ENCODE measurements at regions not wholly inside any gene's neighbourhood (a gene's known extent, or its start where the extent isn't known, plus 50 kb on each side); places are given as distances from the start of the nearest gene placed in this dataset.
"Not testable (repeated sequence)": the region's sequence is repeated elsewhere in the genome, so short reads cannot be mapped to it uniquely, and the experiment has no call there.

DNA sequence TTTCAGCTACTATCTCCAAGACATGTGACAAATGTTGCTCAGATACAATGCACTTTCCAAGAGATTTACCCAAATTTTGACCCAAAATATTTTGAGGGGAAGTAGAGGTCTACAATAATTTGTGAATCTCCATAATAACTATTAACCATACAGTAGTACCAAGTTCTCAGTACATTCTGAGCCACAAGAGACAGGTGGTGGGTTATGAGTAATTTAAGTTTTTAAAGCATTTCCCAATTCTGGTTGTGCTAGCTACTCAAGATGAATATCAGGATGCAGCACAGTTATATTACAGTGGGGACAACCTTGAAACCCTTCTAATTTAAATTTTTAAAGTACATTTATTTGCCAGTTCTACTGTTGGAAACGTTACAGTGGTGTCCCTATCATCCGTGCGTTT is 92.2 kb upstream of the MITF start:
- no peak for DNase-seq (ENCODE audit: low read depth, low spot score)

DNA sequence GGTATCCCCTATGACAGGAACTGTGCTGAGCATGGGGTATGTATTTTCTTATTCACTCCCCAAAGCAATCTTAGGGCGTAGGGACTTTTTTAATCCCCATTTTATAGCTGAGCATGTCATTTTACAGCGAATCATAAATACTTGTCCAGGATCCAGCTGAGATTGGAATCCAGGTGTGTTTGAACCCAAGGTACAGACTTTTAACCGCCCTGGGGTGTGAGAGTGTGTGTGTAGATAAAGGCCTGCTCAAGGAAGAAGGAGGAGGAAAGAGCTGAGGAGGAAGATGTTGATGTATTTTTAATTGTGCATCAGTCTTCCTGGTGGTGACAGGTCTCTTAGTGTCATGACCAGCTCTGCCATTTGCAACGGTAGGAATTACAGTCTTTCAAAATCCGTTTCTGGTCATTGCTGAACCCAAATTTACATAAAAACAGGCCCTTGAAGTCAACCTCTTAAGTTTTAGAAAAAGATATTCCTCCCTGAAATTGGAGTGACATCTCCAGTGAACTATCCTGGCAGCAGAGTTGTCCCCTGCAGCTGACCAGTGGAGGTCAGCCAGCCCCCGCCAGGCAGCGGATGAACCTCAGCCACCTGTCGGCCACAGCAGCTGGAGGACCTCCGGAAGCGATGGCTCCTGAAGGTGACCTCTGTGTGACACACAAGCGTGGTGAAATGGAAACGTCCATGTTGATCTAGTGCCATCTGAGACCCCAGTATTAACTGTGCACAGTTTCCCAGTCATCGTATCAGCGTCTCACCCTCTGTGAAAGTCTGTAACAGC is 92.8 kb upstream of the MITF start:
- no peak for DNase-seq (ENCODE audit: low read depth, low spot score)
- TF ChIP-seq YY1 (IDR thresholded peaks at IDR 0.05; ENCODE audit: insufficient read depth, insufficient read length) (no peak), SUZ12 (IDR thresholded peaks at IDR 0.05; ENCODE audit: extremely low read depth, insufficient read depth, insufficient read length) (no peak), ZNF274 (IDR thresholded peaks at IDR 0.05; ENCODE audit: low read depth, low read length) (no peak)
- no peaks in the 10 kb centered on the region for H3K4me1 ChIP-seq (ENCODE audit: insufficient read depth, insufficient read length)
- H3K9me3 ChIP-seq (ENCODE audit: insufficient read depth, low read length): no peaks in the 10 kb centered on the region
- no peaks in the 10 kb centered on the region for H3K36me3 ChIP-seq (ENCODE audit: insufficient read depth, insufficient read length, low read length)
- H3K27me3 ChIP-seq (ENCODE audit: insufficient read depth, insufficient read length): no peaks in the 10 kb centered on the region
- H3K9ac ChIP-seq (ENCODE audit: insufficient read length, low read depth): no peak overlapping the region
- no peak overlapping the region for H3K4me3 ChIP-seq (ENCODE audit: insufficient read length, low read depth)

More for the DNA sequence above, 92.2 kb upstream of the MITF start:
- no peaks in the 10 kb centered on the region for H3K36me3 ChIP-seq (ENCODE audit: insufficient read depth, insufficient read length, low read length)
- no peak overlapping the region for H3K9ac ChIP-seq (ENCODE audit: insufficient read length, low read depth)
- no peaks in the 10 kb centered on the region for H3K4me1 ChIP-seq (ENCODE audit: insufficient read depth, insufficient read length)
- H3K4me3 ChIP-seq (ENCODE audit: insufficient read length, low read depth): no peak overlapping the region
- TF ChIP-seq YY1 (IDR thresholded peaks at IDR 0.05; ENCODE audit: insufficient read depth, insufficient read length): no peak
- no peak for TF ChIP-seq ZNF274 (IDR thresholded peaks at IDR 0.05; ENCODE audit: low read depth, low read length)
- TF ChIP-seq SUZ12 (IDR thresholded peaks at IDR 0.05; ENCODE audit: extremely low read depth, insufficient read depth, insufficient read length): no peak
- H3K27me3 ChIP-seq (ENCODE audit: insufficient read depth, insufficient read length): no peaks in the 10 kb centered on the region
- no peaks in the 10 kb centered on the region for H3K9me3 ChIP-seq (ENCODE audit: insufficient read depth, low read length)

DNA sequence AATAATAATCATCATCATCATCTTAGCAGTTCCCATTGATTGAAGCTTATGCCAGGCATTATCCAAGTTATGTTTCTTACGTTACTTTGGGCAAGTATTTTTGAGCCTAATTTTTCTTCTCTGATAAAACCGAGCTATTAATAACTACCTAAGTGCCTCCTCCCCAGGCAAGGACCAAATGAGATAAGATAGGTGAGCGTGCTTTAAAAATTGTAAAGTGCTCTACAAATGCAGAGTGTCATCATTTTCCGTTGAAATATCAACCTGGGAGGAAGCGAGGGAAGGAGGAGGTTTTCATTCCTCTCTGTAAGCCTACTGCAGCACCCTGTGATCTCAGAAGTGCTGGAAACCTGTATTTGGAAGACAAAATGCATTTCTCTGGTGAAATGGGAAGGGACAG is 96.7 kb upstream of the MITF start:
- no peak overlapping the region for H3K9ac ChIP-seq (ENCODE audit: insufficient read length, low read depth)
- H3K27me3 ChIP-seq (ENCODE audit: insufficient read depth, insufficient read length): no peaks in the 10 kb centered on the region
- no peak for TF ChIP-seq YY1 (IDR thresholded peaks at IDR 0.05; ENCODE audit: insufficient read depth, insufficient read length)
- DNase-seq (ENCODE audit: low read depth, low spot score): no peak
- no peaks in the 10 kb centered on the region for H3K4me1 ChIP-seq (ENCODE audit: insufficient read depth, insufficient read length)
- H3K4me3 ChIP-seq (ENCODE audit: insufficient read length, low read depth): no peak overlapping the region
- H3K36me3 ChIP-seq (ENCODE audit: insufficient read depth, insufficient read length, low read length): no peaks in the 10 kb centered on the region
- H3K9me3 ChIP-seq (ENCODE audit: insufficient read depth, low read length): no peaks in the 10 kb centered on the region

DNA sequence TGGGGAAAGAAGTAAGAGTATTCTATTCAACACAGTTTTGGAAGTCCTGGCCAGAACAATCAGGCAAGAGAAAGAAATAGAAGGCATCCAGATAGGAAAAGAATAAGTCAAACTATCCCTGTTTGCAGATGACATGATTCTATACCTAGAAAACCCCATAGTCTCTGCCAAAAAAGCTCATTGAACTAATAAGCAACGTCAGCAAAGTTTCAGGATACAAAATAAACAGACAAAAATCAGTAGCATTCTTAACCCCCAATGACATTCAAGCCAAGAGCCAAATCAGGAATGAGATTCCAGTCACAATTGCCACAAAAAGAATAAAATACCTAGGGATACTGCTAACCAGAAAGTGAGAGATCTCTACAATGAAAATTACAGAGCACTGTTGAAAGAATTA is 99.4 kb upstream of the MITF start:
- Histone ChIP-seq H3K9ac (ENCODE audit: insufficient read length, low read depth) (no peak overlapping the region), H3K4me3 (ENCODE audit: insufficient read length, low read depth) (no peak overlapping the region), H3K9me3 (ENCODE audit: insufficient read depth, low read length) (no peaks in the 10 kb centered on the region), H3K4me1 (ENCODE audit: insufficient read depth, insufficient read length) (no peaks in the 10 kb centered on the region), H3K36me3 (ENCODE audit: insufficient read depth, insufficient read length, low read length) (no peaks in the 10 kb centered on the region), H3K27me3 (ENCODE audit: insufficient read depth, insufficient read length) (no peaks in the 10 kb centered on the region)
- no peak for DNase-seq (ENCODE audit: low read depth, low spot score)
- no peak for TF ChIP-seq YY1 (IDR thresholded peaks at IDR 0.05; ENCODE audit: insufficient read depth, insufficient read length)
- TF ChIP-seq ZNF274 (IDR thresholded peaks at IDR 0.05; ENCODE audit: low read depth, low read length): no peak
- no peak for TF ChIP-seq SUZ12 (IDR thresholded peaks at IDR 0.05; ENCODE audit: extremely low read depth, insufficient read depth, insufficient read length)

DNA sequence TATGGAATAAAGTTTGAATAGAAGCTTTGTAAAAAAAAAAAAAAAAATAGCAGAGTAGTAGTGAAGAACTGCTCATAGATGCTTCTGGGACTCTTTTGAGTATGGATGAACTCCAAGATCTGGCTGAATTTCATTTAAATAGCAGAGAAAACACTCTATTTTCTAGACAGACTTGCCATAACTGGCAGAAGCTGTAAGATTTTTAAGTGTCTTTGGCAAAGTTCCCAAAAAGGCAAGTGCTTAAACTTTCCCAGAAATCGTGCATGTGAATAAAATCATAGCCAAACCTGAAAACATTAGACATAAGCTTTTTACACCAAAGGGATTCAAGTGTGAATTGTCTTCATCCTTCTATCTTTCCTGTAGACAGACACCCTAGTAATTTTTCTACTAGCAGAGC is 110.3 kb upstream of the MITF start:
- TF ChIP-seq ZNF274 (IDR thresholded peaks at IDR 0.05; ENCODE audit: low read depth, low read length) (no peak), YY1 (IDR thresholded peaks at IDR 0.05; ENCODE audit: insufficient read depth, insufficient read length) (no peak)
- Histone ChIP-seq H3K4me1 (ENCODE audit: insufficient read depth, insufficient read length) (no peaks in the 10 kb centered on the region), H3K27me3 (ENCODE audit: insufficient read depth, insufficient read length) (no peaks in the 10 kb centered on the region), H3K4me3 (ENCODE audit: insufficient read length, low read depth) (no peak overlapping the region), H3K36me3 (ENCODE audit: insufficient read depth, insufficient read length, low read length) (no peaks in the 10 kb centered on the region), H3K9ac (ENCODE audit: insufficient read length, low read depth) (no peak overlapping the region), H3K9me3 (ENCODE audit: insufficient read depth, low read length) (no peaks in the 10 kb centered on the region; the same call in 1 of the 2 replicates)
- DNase-seq (ENCODE audit: low read depth, low spot score): no peak

DNA sequence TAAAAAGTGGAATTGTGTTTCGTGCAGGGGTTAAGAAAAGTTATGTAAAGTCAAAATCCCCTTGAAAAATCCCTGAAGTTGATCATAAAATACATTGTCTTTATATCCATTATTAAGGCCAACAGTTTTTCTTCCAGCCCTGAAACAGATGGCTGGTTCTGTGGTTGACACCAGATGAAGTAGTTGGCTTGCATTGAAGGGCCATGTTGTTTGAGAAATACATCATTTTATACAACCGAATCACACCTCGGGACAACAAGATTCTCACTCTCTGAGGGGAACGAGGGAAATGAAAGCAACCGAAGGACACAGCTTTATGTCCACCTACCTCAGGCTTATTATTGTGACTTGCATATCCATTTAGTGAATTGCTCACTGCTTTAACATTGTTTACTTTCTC is 126.0 kb upstream of the MITF start:
- no peaks in the 10 kb centered on the region for H3K27me3 ChIP-seq (ENCODE audit: insufficient read depth, insufficient read length)
- H3K4me1 ChIP-seq (ENCODE audit: insufficient read depth, insufficient read length): no peaks in the 10 kb centered on the region
- H3K4me3 ChIP-seq (ENCODE audit: insufficient read length, low read depth): no peak overlapping the region
- no peak for DNase-seq (ENCODE audit: low read depth, low spot score)
- no peak overlapping the region for H3K9ac ChIP-seq (ENCODE audit: insufficient read length, low read depth)
- no peak for TF ChIP-seq YY1 (IDR thresholded peaks at IDR 0.05; ENCODE audit: insufficient read depth, insufficient read length)
- TF ChIP-seq ZNF274 (IDR thresholded peaks at IDR 0.05; ENCODE audit: low read depth, low read length): no peak
- TF ChIP-seq SUZ12 (IDR thresholded peaks at IDR 0.05; ENCODE audit: extremely low read depth, insufficient read depth, insufficient read length): no peak
- no peaks in the 10 kb centered on the region for H3K36me3 ChIP-seq (ENCODE audit: insufficient read depth, insufficient read length, low read length)
- H3K9me3 ChIP-seq (ENCODE audit: insufficient read depth, low read length): peaks cover 10% of the 10 kb centered on the region; the same call in 1 of the 2 replicates

DNA sequence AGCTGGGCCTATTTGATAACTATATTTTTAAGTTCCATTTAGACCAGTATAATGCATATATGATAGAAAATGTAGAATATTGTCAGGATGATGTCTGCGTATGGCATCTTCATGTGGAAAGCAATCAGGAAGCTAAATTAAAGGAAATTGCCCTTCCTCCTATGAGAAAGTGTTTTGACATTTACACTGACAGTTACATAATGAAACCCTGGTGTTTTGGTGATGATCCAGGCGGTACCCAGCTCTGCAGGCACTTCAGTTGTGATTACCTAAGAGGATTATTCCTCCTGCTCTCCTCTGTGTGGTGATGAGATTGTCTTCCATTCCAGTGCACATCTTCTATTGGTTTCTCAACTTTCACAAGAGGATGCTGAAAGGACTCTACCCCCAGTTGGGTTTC is 126.5 kb upstream of the MITF start:
- Histone ChIP-seq H3K9ac (ENCODE audit: insufficient read length, low read depth) (no peak overlapping the region), H3K36me3 (ENCODE audit: insufficient read depth, insufficient read length, low read length) (no peaks in the 10 kb centered on the region), H3K9me3 (ENCODE audit: insufficient read depth, low read length) (peaks cover 12% of the 10 kb centered on the region; the same call in 1 of the 2 replicates), H3K27me3 (ENCODE audit: insufficient read depth, insufficient read length) (no peaks in the 10 kb centered on the region), H3K4me3 (ENCODE audit: insufficient read length, low read depth) (no peak overlapping the region), H3K4me1 (ENCODE audit: insufficient read depth, insufficient read length) (no peaks in the 10 kb centered on the region)
- DNase-seq (ENCODE audit: low read depth, low spot score): no peak
- TF ChIP-seq ZNF274 (IDR thresholded peaks at IDR 0.05; ENCODE audit: low read depth, low read length) (no peak), YY1 (IDR thresholded peaks at IDR 0.05; ENCODE audit: insufficient read depth, insufficient read length) (no peak), SUZ12 (IDR thresholded peaks at IDR 0.05; ENCODE audit: extremely low read depth, insufficient read depth, insufficient read length) (no peak)

DNA sequence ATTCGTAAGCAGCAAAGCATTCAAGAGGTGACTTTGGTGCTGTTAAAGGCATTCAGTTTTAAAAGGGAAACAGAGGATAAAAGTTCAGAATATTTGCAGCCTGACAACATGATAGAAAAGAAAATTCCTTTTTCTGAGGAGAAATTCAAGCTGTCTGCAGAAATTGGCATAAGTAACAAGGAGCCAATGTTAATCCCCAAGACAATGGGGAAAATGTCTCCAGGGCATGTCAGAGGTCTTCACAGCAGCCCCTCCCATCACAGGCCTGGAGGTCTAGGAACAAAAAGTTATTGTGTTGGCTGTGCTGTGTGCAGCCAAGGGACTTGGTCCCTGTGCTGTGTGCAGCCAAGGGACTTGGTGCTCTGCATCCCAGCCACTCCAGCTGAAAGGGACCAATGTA is 129.7 kb upstream of the MITF start:
- not testable (repeated sequence) for H3K36me3 ChIP-seq (ENCODE audit: insufficient read depth, insufficient read length, low read length); H3K27me3 ChIP-seq (ENCODE audit: insufficient read depth, insufficient read length); DNase-seq (ENCODE audit: low read depth, low spot score); H3K4me1 ChIP-seq (ENCODE audit: insufficient read depth, insufficient read length); H3K9ac ChIP-seq (ENCODE audit: insufficient read length, low read depth); H3K4me3 ChIP-seq (ENCODE audit: insufficient read length, low read depth)
- peaks cover 12% of the 10 kb centered on the region; the same call in 1 of the 2 replicates for H3K9me3 ChIP-seq (ENCODE audit: insufficient read depth, low read length)
